ENCODE measurements at regions not wholly inside any gene's neighbourhood (a gene's known extent, or its start where the extent isn't known, plus 50 kb on each side); places are given as distances from the start of the nearest gene placed in this dataset.

DNA sequence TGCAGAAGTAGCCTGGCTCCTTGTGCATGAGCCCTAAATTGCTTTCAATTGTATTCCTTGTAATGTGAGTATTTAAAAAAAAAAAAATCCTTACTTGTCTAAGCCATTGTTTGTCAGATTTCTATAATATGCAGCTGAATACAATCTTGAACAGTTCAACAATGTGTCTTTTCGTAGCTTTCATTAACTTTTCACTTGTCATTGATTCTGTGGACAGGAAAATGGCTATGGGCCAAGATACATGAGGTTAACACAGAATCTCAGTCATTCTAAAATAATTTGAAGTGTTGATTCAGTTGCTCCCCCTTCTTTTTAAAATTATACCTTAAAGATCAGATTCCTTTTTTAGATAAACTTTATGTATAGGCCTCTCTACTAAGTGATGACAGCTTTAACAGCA, 395.8 kb upstream of the KLF12 start:
- Histone ChIP-seq H3K27me3 (ENCODE audit: control insufficient read depth in 1 of 2, insufficient read depth in 2 of 2, low read length in 2 of 2) (no peaks in the 10 kb centered on the region), H3K9me3 (ENCODE audit: control insufficient read depth in 1 of 2, insufficient read depth in 1 of 2, low read length in 2 of 2) (no peaks in the 10 kb centered on the region), H3K4me3 (ENCODE audit: low read length) (no peak overlapping the region), H3K36me3 (ENCODE audit: insufficient read depth, low read length) (no peaks in the 10 kb centered on the region), H3K27ac (ENCODE audit: low read depth in 1 of 2, low read length in 2 of 2) (no peak overlapping the region), H3K4me1 (ENCODE audit: insufficient read depth, low read length) (no peaks in the 10 kb centered on the region)
- Mint-ChIP-seq H3K4me1 (ENCODE audit: low read depth) (no peaks in the 10 kb centered on the region), H3K4me3 (no peak overlapping the region), H3K27ac (no peak overlapping the region), H3K9me3 (no peaks in the 10 kb centered on the region), H3K27me3 (peaks cover 6% of the 10 kb centered on the region), H3K36me3 (ENCODE audit: low read depth) (no peaks in the 10 kb centered on the region)
- ChIA-PET CTCF (no interaction called here), POLR2A (interaction anchor here (0.6 kb wide), 1 partner anchor 717 kb away, joined by 3 read pairs; no protein-coding TSS in a partner anchor)
- ATAC-seq (ENCODE audit: poor library complexity) (no peak), DNase-seq (no peak)
- no peak for TF ChIP-seq CTCF (IDR thresholded peaks at IDR 0.05)
- intact Hi-C loops (cut with DNase I, micrococcal nuclease), result no loop called here

DNA sequence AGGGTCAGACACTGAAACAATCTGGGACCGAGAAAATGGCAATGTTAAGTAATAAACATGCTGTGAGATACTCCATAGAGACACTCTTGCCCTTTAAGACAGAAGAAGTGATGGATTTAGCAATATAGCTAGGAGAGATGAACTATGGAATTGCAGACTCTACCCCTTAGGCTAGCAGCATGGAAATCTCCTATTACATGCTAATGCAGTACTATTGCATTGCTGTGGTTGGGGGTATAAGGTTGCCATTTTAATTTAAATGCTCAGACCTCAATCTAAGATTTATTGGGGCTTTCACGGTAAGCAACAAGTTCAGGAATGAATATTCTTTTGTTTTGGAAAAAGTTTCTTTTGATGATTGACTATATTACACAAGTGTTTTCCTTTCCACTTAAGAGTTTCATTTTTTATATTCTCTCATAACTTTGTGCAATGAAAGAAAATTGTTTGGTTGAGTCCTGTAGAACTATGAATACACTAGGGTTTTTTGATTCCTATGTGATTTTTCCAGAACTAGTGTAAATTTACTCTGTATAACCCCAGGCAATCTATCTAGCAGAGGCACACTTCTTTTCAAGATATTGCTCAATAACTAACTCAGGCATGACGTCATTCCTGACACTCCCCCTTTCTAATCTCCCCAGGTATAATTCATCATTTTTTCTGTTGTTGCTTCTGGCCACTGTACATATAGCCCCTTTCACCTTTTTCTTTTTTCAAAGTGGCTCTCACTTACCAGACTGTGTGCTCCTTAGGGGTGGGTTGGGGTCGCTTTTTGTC, 394.7 kb upstream of the KLF12 start:
- no peaks in the 10 kb centered on the region for H3K36me3 ChIP-seq (ENCODE audit: insufficient read depth, low read length)
- no peak overlapping the region for H3K4me3 ChIP-seq (ENCODE audit: low read length)
- ATAC-seq (ENCODE audit: poor library complexity) (no peak), DNase-seq (no peak)
- intact Hi-C loops (cut with DNase I, micrococcal nuclease), result no loop called here
- Mint-ChIP-seq H3K36me3 (ENCODE audit: low read depth) (no peaks in the 10 kb centered on the region), H3K4me3 (no peak overlapping the region), H3K4me1 (ENCODE audit: low read depth) (no peaks in the 10 kb centered on the region), H3K27ac (no peak overlapping the region), H3K9me3 (no peaks in the 10 kb centered on the region), H3K27me3 (peaks cover 6% of the 10 kb centered on the region)
- no peak overlapping the region for H3K27ac ChIP-seq (ENCODE audit: low read depth in 1 of 2, low read length in 2 of 2)
- no peaks in the 10 kb centered on the region for H3K9me3 ChIP-seq (ENCODE audit: control insufficient read depth in 1 of 2, insufficient read depth in 1 of 2, low read length in 2 of 2)
- ChIA-PET CTCF (no interaction called here), POLR2A (no interaction called here)
- no peak for TF ChIP-seq CTCF (IDR thresholded peaks at IDR 0.05)
- no peaks in the 10 kb centered on the region for H3K27me3 ChIP-seq (ENCODE audit: control insufficient read depth in 1 of 2, insufficient read depth in 2 of 2, low read length in 2 of 2)
- no peaks in the 10 kb centered on the region for H3K4me1 ChIP-seq (ENCODE audit: insufficient read depth, low read length)

GRCh38 chr13:74523057-74523456, 388.9 kb upstream of the KLF12 start:
- ATAC-seq (ENCODE audit: poor library complexity) (no peak), DNase-seq (no peak)
- H3K9me3 Mint-ChIP-seq, result no peaks in the 10 kb centered on the region
- no peak overlapping the region for H3K27ac Mint-ChIP-seq
- peaks cover 6% of the 10 kb centered on the region for H3K27me3 Mint-ChIP-seq
- ChIA-PET POLR2A (no interaction called here), CTCF (no interaction called here)
- Histone ChIP-seq H3K36me3 (ENCODE audit: insufficient read depth, low read length) (no peaks in the 10 kb centered on the region), H3K4me1 (ENCODE audit: insufficient read depth, low read length) (no peaks in the 10 kb centered on the region), H3K9me3 (ENCODE audit: control insufficient read depth in 1 of 2, insufficient read depth in 1 of 2, low read length in 2 of 2) (no peaks in the 10 kb centered on the region), H3K27me3 (ENCODE audit: control insufficient read depth in 1 of 2, insufficient read depth in 2 of 2, low read length in 2 of 2) (no peaks in the 10 kb centered on the region), H3K4me3 (ENCODE audit: low read length) (no peak overlapping the region), H3K27ac (ENCODE audit: low read depth in 1 of 2, low read length in 2 of 2) (no peak overlapping the region)
- no peak for TF ChIP-seq CTCF (IDR thresholded peaks at IDR 0.05)
- no peaks in the 10 kb centered on the region for H3K36me3 Mint-ChIP-seq (ENCODE audit: low read depth)
- H3K4me1 Mint-ChIP-seq (ENCODE audit: low read depth), result no peaks in the 10 kb centered on the region
- H3K4me3 Mint-ChIP-seq, result no peak overlapping the region
- intact Hi-C loops (cut with DNase I, micrococcal nuclease), result no loop called here
